NB4 (cell line): ENCODE measurements at regions not wholly inside any gene's neighbourhood (a gene's known extent, or its start where the extent isn't known, plus 50 kb on each side); places are given as distances from the start of the nearest gene placed in this dataset.

Experiments used
- DNase-seq: peaks from one replicate; pipeline ENCODE4 v3.0.0; 2010; ENCODE audit warnings: low read depth
- H3K4me3 ChIP-seq: one replicate; pipeline ENCODE4 v1.5.1; 2011; ENCODE audit warnings: mild to moderate bottlenecking, low read depth, low read length, moderate library complexity
- MYC ChIP-seq: IDR thresholded peaks from 2 replicates; pipeline ENCODE4 v1.6.1; 2011; ENCODE audit warnings: low read depth, low read length
- POLR2A ChIP-seq: IDR thresholded peaks from 2 replicates; pipeline ENCODE4 v1.6.1; 2011; ENCODE audit warnings: mild to moderate bottlenecking; ENCODE audit not compliant: insufficient read length; ENCODE audit errors: extremely low read depth
- TF ChIP-seq, protein P1 (sequence below): IDR thresholded peaks from 2 replicates; pipeline ENCODE4 v1.6.1; 2011; ENCODE audit warnings: low read depth, low read length
- TF ChIP-seq, protein P2 (sequence below): IDR thresholded peaks from one replicate; pipeline ENCODE4 v1.5.1; 2012; ENCODE audit warnings: low read depth, low read length

DNA sequence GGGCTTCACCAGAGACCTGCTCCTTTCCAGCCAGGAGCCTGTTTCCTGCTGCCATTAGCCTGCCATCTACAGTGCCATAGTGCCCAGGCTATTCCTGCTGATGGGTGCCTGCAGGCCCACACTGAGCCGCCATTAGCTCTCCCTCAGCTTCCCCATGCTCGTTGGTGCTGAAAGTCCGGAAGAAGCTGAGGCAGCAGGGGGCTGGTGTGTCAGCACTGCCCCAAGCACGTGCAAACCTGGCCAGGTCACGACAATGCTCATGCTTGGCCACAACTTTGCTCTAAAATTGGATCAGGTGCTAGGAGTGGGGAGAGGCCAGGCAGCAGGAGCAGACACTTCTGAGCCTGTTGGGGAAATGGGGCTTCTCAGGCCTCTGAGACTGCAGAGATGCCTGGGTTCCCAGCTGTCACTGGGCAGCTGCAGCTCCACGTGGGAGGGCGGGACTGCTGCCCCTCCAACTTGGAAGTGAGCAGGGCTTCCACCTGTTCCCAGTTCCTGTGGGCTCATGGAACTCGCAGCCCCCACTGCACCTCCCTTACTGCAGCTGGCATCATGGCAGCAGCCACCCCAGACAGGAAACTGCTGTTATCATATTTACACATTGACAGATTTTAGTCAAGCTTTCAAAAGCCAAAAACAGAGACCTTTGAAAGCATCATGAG, 913.9 kb downstream of the FSTL5 start:
- no peak overlapping the region for H3K4me3 ChIP-seq
- TF ChIP-seq, protein P1, sequence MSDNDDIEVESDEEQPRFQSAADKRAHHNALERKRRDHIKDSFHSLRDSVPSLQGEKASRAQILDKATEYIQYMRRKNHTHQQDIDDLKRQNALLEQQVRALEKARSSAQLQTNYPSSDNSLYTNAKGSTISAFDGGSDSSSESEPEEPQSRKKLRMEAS, result no peak
- TF ChIP-seq MYC, result no peak
- no peak for TF ChIP-seq POLR2A
- TF ChIP-seq, protein P2, sequence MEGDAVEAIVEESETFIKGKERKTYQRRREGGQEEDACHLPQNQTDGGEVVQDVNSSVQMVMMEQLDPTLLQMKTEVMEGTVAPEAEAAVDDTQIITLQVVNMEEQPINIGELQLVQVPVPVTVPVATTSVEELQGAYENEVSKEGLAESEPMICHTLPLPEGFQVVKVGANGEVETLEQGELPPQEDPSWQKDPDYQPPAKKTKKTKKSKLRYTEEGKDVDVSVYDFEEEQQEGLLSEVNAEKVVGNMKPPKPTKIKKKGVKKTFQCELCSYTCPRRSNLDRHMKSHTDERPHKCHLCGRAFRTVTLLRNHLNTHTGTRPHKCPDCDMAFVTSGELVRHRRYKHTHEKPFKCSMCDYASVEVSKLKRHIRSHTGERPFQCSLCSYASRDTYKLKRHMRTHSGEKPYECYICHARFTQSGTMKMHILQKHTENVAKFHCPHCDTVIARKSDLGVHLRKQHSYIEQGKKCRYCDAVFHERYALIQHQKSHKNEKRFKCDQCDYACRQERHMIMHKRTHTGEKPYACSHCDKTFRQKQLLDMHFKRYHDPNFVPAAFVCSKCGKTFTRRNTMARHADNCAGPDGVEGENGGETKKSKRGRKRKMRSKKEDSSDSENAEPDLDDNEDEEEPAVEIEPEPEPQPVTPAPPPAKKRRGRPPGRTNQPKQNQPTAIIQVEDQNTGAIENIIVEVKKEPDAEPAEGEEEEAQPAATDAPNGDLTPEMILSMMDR, result no peak
- DNase-seq, result no peak

DNA sequence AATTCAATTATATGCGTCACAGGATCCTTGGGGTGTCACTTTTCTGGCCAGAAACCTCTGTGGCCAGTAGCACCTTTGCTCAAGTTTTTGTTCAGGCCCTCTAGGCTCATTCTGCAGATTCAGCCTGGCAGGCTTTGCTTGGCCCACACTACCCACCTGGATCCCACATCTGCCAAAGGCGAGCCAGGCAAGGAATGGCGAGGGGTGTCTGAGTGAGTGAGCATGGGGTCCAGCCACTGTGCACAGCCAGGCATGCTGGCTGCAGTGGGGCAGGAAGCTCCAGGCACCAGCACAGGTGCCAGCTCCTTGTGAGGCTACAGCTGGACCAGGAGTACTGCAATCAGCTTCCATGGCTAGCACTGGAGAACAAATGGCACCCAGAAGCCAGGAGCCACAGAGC, 914.9 kb downstream of the FSTL5 start:
- TF ChIP-seq MYC (no peak), POLR2A (no peak)
- TF ChIP-seq, protein P1, result no peak
- TF ChIP-seq, protein P2, result no peak
- no peak overlapping the region for H3K4me3 ChIP-seq
- DNase-seq, result no peak

DNA sequence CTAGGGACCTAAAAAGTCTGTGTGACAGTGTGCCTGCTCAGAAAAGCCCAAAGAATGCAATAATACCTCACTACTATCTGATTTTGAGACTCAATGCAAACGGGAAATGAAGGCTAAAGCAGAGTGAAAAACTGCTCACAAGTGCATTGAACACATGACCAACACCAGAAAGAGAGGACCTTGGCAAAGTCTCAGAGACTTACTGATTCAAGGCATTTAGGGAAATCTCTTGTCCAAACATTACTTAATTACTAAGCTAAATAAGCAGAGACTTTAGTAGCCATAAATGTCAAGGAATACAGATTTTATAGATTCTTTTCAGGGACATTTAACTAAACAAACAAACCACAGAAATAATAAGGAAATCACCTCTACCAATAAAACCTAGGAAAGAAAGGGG, 916.0 kb downstream of the FSTL5 start:
- TF ChIP-seq, protein P1, result no peak
- TF ChIP-seq, protein P2, result no peak
- TF ChIP-seq MYC, result no peak
- TF ChIP-seq POLR2A, result no peak
- no peak for DNase-seq
- H3K4me3 ChIP-seq, result no peak overlapping the region

DNA sequence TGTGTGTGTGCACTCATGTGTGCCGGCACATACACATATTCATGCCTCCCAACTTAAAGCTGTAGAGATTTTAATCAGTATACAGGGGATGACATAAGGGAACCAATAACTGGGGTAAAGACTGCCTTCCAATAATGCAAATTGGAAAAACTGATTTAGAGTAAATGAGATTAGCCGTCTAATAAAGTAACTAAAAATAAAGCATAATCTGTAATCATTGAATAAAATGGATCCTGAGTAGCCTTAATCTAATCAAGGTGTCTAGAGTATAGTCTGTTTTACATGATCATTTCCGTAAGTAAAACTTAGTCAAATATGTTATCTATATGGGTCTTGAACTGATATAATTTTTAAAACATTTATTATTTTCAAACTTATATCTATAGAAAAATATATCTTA, 925.8 kb downstream of the FSTL5 start:
- DNase-seq, result no peak
- TF ChIP-seq, protein P2, result no peak
- TF ChIP-seq POLR2A, result no peak
- TF ChIP-seq MYC, result no peak
- TF ChIP-seq, protein P1, result no peak
- no peak overlapping the region for H3K4me3 ChIP-seq

DNA sequence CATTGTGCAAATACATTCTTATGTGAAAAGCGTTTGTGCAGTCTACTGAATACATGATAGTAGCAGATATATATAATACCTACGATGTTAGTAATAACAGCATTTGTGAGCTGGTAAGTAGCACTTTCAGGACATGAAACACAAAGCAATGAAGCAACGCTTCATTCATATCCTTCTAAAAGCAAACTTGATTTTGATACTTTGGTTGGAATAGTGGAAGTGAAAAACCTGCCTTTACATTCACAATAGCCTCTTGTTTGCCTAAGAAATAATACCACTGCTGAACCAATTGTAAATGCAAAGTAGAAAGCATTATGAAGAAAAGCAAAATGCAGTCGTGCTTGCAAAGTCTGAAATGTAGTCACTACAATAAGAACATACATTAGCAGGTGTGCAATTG, 926.3 kb downstream of the FSTL5 start:
- TF ChIP-seq POLR2A (no peak), MYC (no peak)
- TF ChIP-seq, protein P1, result no peak
- TF ChIP-seq, protein P2, result no peak
- DNase-seq, result no peak
- H3K4me3 ChIP-seq, result no peak overlapping the region
